ENCODE measurements at regions not wholly inside any gene's neighbourhood (a gene's known extent, or its start where the extent isn't known, plus 50 kb on each side); places are given as distances from the start of the nearest gene placed in this dataset.

GRCh38 chr9:84512493-84512892 is 157.0 kb upstream of the NTRK2 start:
- H3K36me3 ChIP-seq (ENCODE audit: low read depth, low read length): no peaks in the 10 kb centered on the region
- H3K9me2 ChIP-seq (replicated peaks; ENCODE audit: low read length): no peaks in the 10 kb centered on the region
- no peak overlapping the region for H2AFZ ChIP-seq (ENCODE audit: low read length)
- no peak overlapping the region for H3K4me2 ChIP-seq (ENCODE audit: low read length)
- TF ChIP-seq CTCF (conservative IDR thresholded peaks at IDR 0.05; ENCODE audit: low read depth, low read length) (no peak), EZH2 (IDR thresholded peaks at IDR 0.05; ENCODE audit: low read length, unreplicated experiment) (no peak), EZH2phosphoT487 (IDR thresholded peaks at IDR 0.05; ENCODE audit: borderline replicate concordance, low read length) (no peak)
- H3K27ac ChIP-seq (ENCODE audit: low read length): no peak overlapping the region
- H3K9ac ChIP-seq (ENCODE audit: low read length): no peak overlapping the region
- no peaks in the 10 kb centered on the region for H3K27me3 ChIP-seq (ENCODE audit: low read length)
- H3F3A ChIP-seq (ENCODE audit: low read length, unreplicated experiment): no peaks in the 10 kb centered on the region
- H3K79me2 ChIP-seq (ENCODE audit: low read length): no peaks in the 10 kb centered on the region
- POLR2A ChIA-PET (ENCODE audit: unreplicated experiment): no interaction called here
- ATAC-seq: no peak
- no peak overlapping the region for H3K4me3 ChIP-seq (ENCODE audit: low read length)
- BruUV-seq (replicated peaks): no TSS peak
- no peaks in the 10 kb centered on the region for H3K9me3 ChIP-seq (ENCODE audit: low read length)
- no peak for DNase-seq
- H3K4me1 ChIP-seq (ENCODE audit: insufficient read depth, low read length): no peaks in the 10 kb centered on the region
- CTCF ChIA-PET: no interaction called here
- no peaks in the 10 kb centered on the region for H4K20me1 ChIP-seq (ENCODE audit: low read length)
- intact Hi-C loops (cut with micrococcal nuclease): no loop called here

DNA sequence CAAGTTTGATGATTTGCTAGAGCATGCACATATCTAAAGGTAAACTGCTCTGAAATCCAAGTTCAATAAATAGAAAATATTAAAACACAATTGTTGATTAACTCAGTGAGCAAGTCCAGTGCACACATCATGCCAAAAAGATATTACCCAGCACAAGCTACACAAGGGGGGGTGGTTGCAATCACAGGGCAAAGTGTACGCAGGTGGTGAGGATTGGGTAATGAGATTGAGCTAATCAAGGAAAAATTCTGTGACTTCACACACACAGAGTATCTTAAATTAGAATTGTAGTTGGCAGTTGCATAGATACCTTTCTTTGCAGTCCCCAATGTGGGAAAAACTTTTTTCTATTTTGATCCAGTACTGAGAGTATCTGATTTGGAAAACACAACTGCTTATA is 156.1 kb upstream of the NTRK2 start:
- ATAC-seq (no peak), DNase-seq (no peak)
- Histone ChIP-seq H3K9ac (ENCODE audit: low read length) (no peak overlapping the region), H3K27me3 (ENCODE audit: low read length) (no peaks in the 10 kb centered on the region), H3K27ac (ENCODE audit: low read length) (no peak overlapping the region), H2AFZ (ENCODE audit: low read length) (no peak overlapping the region), H3K36me3 (ENCODE audit: low read depth, low read length) (no peaks in the 10 kb centered on the region), H3K4me3 (ENCODE audit: low read length) (no peak overlapping the region), H3F3A (ENCODE audit: low read length, unreplicated experiment) (no peaks in the 10 kb centered on the region), H3K79me2 (ENCODE audit: low read length) (no peaks in the 10 kb centered on the region), H3K4me2 (ENCODE audit: low read length) (no peak overlapping the region), H3K9me2 (replicated peaks; ENCODE audit: low read length) (no peaks in the 10 kb centered on the region), H3K4me1 (ENCODE audit: insufficient read depth, low read length) (no peaks in the 10 kb centered on the region), H3K9me3 (ENCODE audit: low read length) (no peaks in the 10 kb centered on the region), H4K20me1 (ENCODE audit: low read length) (no peaks in the 10 kb centered on the region)
- BruUV-seq (replicated peaks): no TSS peak
- intact Hi-C loops (cut with micrococcal nuclease): no loop called here
- POLR2A ChIA-PET (ENCODE audit: unreplicated experiment): no interaction called here
- CTCF ChIA-PET: no interaction called here
- TF ChIP-seq EZH2 (IDR thresholded peaks at IDR 0.05; ENCODE audit: low read length, unreplicated experiment): no peak
- TF ChIP-seq CTCF (conservative IDR thresholded peaks at IDR 0.05; ENCODE audit: low read depth, low read length): no peak
- TF ChIP-seq EZH2phosphoT487 (IDR thresholded peaks at IDR 0.05; ENCODE audit: borderline replicate concordance, low read length): no peak

GRCh38 chr9:84513979-84514378 is 155.6 kb upstream of the NTRK2 start:
- DNase-seq: no peak
- Histone ChIP-seq H3K79me2 (ENCODE audit: low read length) (no peaks in the 10 kb centered on the region), H3K9me3 (ENCODE audit: low read length) (no peaks in the 10 kb centered on the region), H3K9ac (ENCODE audit: low read length) (no peak overlapping the region), H3K27me3 (ENCODE audit: low read length) (no peaks in the 10 kb centered on the region), H3K9me2 (replicated peaks; ENCODE audit: low read length) (no peaks in the 10 kb centered on the region), H2AFZ (ENCODE audit: low read length) (no peak overlapping the region), H4K20me1 (ENCODE audit: low read length) (no peaks in the 10 kb centered on the region), H3K4me2 (ENCODE audit: low read length) (no peak overlapping the region), H3F3A (ENCODE audit: low read length, unreplicated experiment) (no peaks in the 10 kb centered on the region), H3K36me3 (ENCODE audit: low read depth, low read length) (no peaks in the 10 kb centered on the region), H3K27ac (ENCODE audit: low read length) (no peak overlapping the region), H3K4me3 (ENCODE audit: low read length) (no peak overlapping the region), H3K4me1 (ENCODE audit: insufficient read depth, low read length) (no peaks in the 10 kb centered on the region)
- intact Hi-C loops (cut with micrococcal nuclease): no loop called here
- ATAC-seq: no peak
- CTCF ChIA-PET: no interaction called here
- BruUV-seq (replicated peaks): no TSS peak
- TF ChIP-seq EZH2phosphoT487 (IDR thresholded peaks at IDR 0.05; ENCODE audit: borderline replicate concordance, low read length): no peak
- no peak for TF ChIP-seq EZH2 (IDR thresholded peaks at IDR 0.05; ENCODE audit: low read length, unreplicated experiment)
- TF ChIP-seq CTCF (conservative IDR thresholded peaks at IDR 0.05; ENCODE audit: low read depth, low read length): no peak
- POLR2A ChIA-PET (ENCODE audit: unreplicated experiment): no interaction called here
